GM12864 (cell line): ENCODE measurements at regions not wholly inside any gene's neighbourhood (a gene's known extent, or its start where the extent isn't known, plus 50 kb on each side); places are given as distances from the start of the nearest gene placed in this dataset.

Experiments
- DNase-seq: peaks from one replicate; pipeline ENCODE4 v3.0.0-alpha.2; 2011; ENCODE audit warnings: low read depth
- H3K4me3 ChIP-seq: 2 replicates; pipeline ENCODE4 v1.5.1; 2011; ENCODE audit warnings: mild to moderate bottlenecking, low read depth, low read length, control low read depth
- CTCF ChIP-seq: IDR thresholded peaks from 2 replicates; pipeline ENCODE4 v1.5.1; 2011; ENCODE audit warnings: low read depth, mild to moderate bottlenecking, moderate library complexity, low read length, control low read depth, inconsistent platforms; ENCODE audit errors: missing control alignments

- DNase-seq = no peak
- H3K4me3 ChIP-seq = no peak overlapping the region
- no peak for TF ChIP-seq CTCF
These were observed 493.0 kb downstream of the PLCL1 start for GRCh38 chr2:198297350-198297749.

- peak; percentile 77 for TF ChIP-seq CTCF
- no peak for DNase-seq
- H3K4me3 ChIP-seq = no peak overlapping the region
These were observed 492.4 kb downstream of the PLCL1 start for GRCh38 chr2:198296665-198297308.

GRCh38 chr2:198293281-198293680 is 488.9 kb downstream of the PLCL1 start:
- DNase-seq = no peak
- no peak overlapping the region for H3K4me3 ChIP-seq
- no peak for TF ChIP-seq CTCF

GRCh38 chr2:198289811-198290210 is 485.4 kb downstream of the PLCL1 start:
- no peak for TF ChIP-seq CTCF
- no peak overlapping the region for H3K4me3 ChIP-seq
- no peak for DNase-seq

- no peak for DNase-seq
- no peak overlapping the region for H3K4me3 ChIP-seq
- TF ChIP-seq CTCF = no peak
These were observed 483.3 kb downstream of the PLCL1 start for GRCh38 chr2:198287706-198288105.

GRCh38 chr2:198285216-198285615 is 480.8 kb downstream of the PLCL1 start:
- no peak for TF ChIP-seq CTCF
- no peak overlapping the region for H3K4me3 ChIP-seq
- DNase-seq = no peak

- TF ChIP-seq CTCF = no peak
- no peak for DNase-seq
- H3K4me3 ChIP-seq = no peak overlapping the region
These were observed 478.8 kb downstream of the PLCL1 start for GRCh38 chr2:198283146-198283545.
